ENCODE measurements at regions not wholly inside any gene's neighbourhood (a gene's known extent, or its start where the extent isn't known, plus 50 kb on each side); places are given as distances from the start of the nearest gene placed in this dataset.

- H4K20me1 ChIP-seq (ENCODE audit: insufficient read depth, low read length), result no peaks in the 10 kb centered on the region
- DNase-seq, result no peak
- no peak overlapping the region for H2AK9ac ChIP-seq (replicated peaks; ENCODE audit: low read depth, low read length, poor library complexity)
- H3K4me3 ChIP-seq (ENCODE audit: insufficient read depth, low read depth, low read length), result no peak overlapping the region
- H2AFZ ChIP-seq (replicated peaks; ENCODE audit: low read length, poor library complexity), result no peak overlapping the region
- ChIA-PET POLR2A (ENCODE audit: unreplicated experiment) (no interaction called here), CTCF (no interaction called here)
- TF ChIP-seq CHD1 (IDR thresholded peaks at IDR 0.05; ENCODE audit: low read depth, low read length) (no peak), BHLHE40 (IDR thresholded peaks at IDR 0.05; ENCODE audit: low read depth, low read length) (no peak), MXI1 (IDR thresholded peaks at IDR 0.05; ENCODE audit: borderline replicate concordance, low read depth, low read length) (no peak), MAFK (IDR thresholded peaks at IDR 0.05; ENCODE audit: low read depth, low read length) (no peak), CTCF (conservative IDR thresholded peaks at IDR 0.05; ENCODE audit: low read depth, low read length) (no peak), RFX5 (IDR thresholded peaks at IDR 0.05; ENCODE audit: low read depth, low read length) (no peak), FOS (IDR thresholded peaks at IDR 0.05; ENCODE audit: low read depth, low read length) (no peak), POLR2A (IDR thresholded peaks at IDR 0.05; ENCODE audit: low read depth, low read length) (no peak), SMC3 (IDR thresholded peaks at IDR 0.05; ENCODE audit: low read depth, low read length) (no peak), MAZ (IDR thresholded peaks at IDR 0.05; ENCODE audit: borderline replicate concordance, low read depth, low read length) (no peak), RCOR1 (IDR thresholded peaks at IDR 0.05; ENCODE audit: insufficient replicate concordance, low read length) (no peak), ELK1 (IDR thresholded peaks at IDR 0.05; ENCODE audit: borderline replicate concordance, low read depth, low read length) (no peak), CEBPB (IDR thresholded peaks at IDR 0.05; ENCODE audit: low read depth, low read length) (no peak), USF2 (IDR thresholded peaks at IDR 0.05; ENCODE audit: low read depth, low read length) (no peak), RAD21 (IDR thresholded peaks at IDR 0.05; ENCODE audit: low read length) (no peak), NFE2L2 (IDR thresholded peaks at IDR 0.05; ENCODE audit: low read depth, low read length) (no peak)
- no peak overlapping the region for H2AK5ac ChIP-seq (ENCODE audit: low read depth, low read length)
- H2BK20ac ChIP-seq (ENCODE audit: low read depth, low read length), result no peak overlapping the region
- BruUV-seq (replicated peaks), result no TSS peak
- no peak overlapping the region for H3K27ac ChIP-seq (ENCODE audit: insufficient read depth, low read length)
- H3K36me3 ChIP-seq (ENCODE audit: control insufficient read depth, insufficient read depth, low read length), result no peaks in the 10 kb centered on the region
- no peak overlapping the region for H2BK5ac ChIP-seq (ENCODE audit: low read depth, low read length, poor library complexity, severe bottlenecking)
- no peak overlapping the region for H3K14ac ChIP-seq (replicated peaks; ENCODE audit: low read depth, low read length)
- peaks cover 19% of the 10 kb centered on the region for H3K9me3 ChIP-seq (ENCODE audit: control insufficient read depth, insufficient read depth, low read length)
- H4K8ac ChIP-seq (ENCODE audit: low read depth in 2 of 2, low read length in 2 of 2), result no peak overlapping the region
- no peaks in the 10 kb centered on the region for H3K27me3 ChIP-seq (ENCODE audit: control insufficient read depth, insufficient read depth, low read length)
- no peak overlapping the region for H4K91ac ChIP-seq (ENCODE audit: insufficient read depth, low read depth, low read length)
- no peak overlapping the region for H3K9ac ChIP-seq (ENCODE audit: low read depth, low read length)
- dilution Hi-C loops (cut with HindIII; ENCODE audit: low sequenced_read_pairs, unreplicated experiment), result no loop called here
- no peak overlapping the region for H2BK15ac ChIP-seq (ENCODE audit: low read depth, low read length)
- no peak overlapping the region for H3K23ac ChIP-seq (ENCODE audit: low read depth, low read length)
- H3K56ac ChIP-seq (ENCODE audit: extremely low read depth, insufficient read depth, low read length), result no peak overlapping the region
- H3K4me2 ChIP-seq (ENCODE audit: low read depth, low read length), result no peak overlapping the region
- H4K5ac ChIP-seq (ENCODE audit: low read depth, low read length), result no peak overlapping the region
- WGBS, 2 experiments (ENCODE audit: extremely low coverage in 2 of 2, insufficient read length in 1 of 2), result no CpG with 5 or more reads among the region's 3 CpGs
- no peak overlapping the region for H3K4ac ChIP-seq (ENCODE audit: low read depth, low read length)
- intact Hi-C loops (cut with micrococcal nuclease), result no loop called here
- ATAC-seq (ENCODE audit: low read depth), result no peak
- no peaks in the 10 kb centered on the region for H3K79me1 ChIP-seq (ENCODE audit: low read depth in 1 of 2, low read length in 2 of 2)
- H2BK120ac ChIP-seq (ENCODE audit: low read depth, low read length), result no peak overlapping the region
- H3K18ac ChIP-seq (ENCODE audit: low read depth, low read length), result no peak overlapping the region
- in situ Hi-C loops (cut with MboI; ENCODE audit: low sequenced_read_pairs), result no loop called here
- H3K9me1 ChIP-seq (ENCODE audit: insufficient read depth, low read length), result no peaks in the 10 kb centered on the region
- H3K4me1 ChIP-seq (ENCODE audit: control insufficient read depth, insufficient read depth, low read length), result no peaks in the 10 kb centered on the region
Measured at GRCh38 chr7:156274557-156274956, 366.0 kb upstream of the RNF32 start.
